Mammary epithelial cell (primary cell): ENCODE measurements at regions not wholly inside any gene's neighbourhood (a gene's known extent, or its start where the extent isn't known, plus 50 kb on each side); places are given as distances from the start of the nearest gene placed in this dataset.

Experiments
- EZH2 ChIP-seq: IDR thresholded peaks from 2 replicates; pipeline ENCODE4 v1.6.1; 2012; ENCODE audit warnings: low read length, inconsistent platforms, borderline replicate concordance
- TF ChIP-seq, protein P1 (sequence below), 2 donors: IDR thresholded peaks in 1 of 2; conservative IDR thresholded peaks in 1 of 2; 2 replicates each; pipeline ENCODE4 v1.5.1; 2011 to 2012; ENCODE audit warnings: inconsistent platforms in 2 of 2, low read length in 2 of 2, mild to moderate bottlenecking in 2 of 2, control low read depth in 1 of 2, low read depth in 1 of 2; ENCODE audit not compliant: insufficient read depth in 1 of 2; ENCODE audit errors: extremely low read depth in 1 of 2

DNA sequence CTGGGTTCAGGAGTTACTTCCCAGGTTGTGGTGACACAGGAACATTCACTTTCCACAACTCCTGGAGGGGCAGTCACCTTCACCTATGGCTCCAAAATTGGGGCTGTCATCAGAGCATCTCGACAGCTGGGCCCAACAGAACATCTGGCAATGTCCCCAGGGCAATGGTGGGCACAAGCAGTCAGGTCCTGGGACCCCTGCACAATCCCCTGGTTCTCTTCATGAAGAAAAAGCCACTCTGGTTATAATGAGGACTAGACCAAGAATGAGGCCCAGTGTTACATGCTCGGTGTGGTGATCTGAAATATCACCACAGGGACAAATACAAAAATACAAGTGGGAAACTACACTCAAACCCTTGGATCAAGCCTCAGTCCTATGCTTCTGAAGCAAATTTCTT, 89.0 kb upstream of the VPREB1 start:
- TF ChIP-seq, protein P1, sequence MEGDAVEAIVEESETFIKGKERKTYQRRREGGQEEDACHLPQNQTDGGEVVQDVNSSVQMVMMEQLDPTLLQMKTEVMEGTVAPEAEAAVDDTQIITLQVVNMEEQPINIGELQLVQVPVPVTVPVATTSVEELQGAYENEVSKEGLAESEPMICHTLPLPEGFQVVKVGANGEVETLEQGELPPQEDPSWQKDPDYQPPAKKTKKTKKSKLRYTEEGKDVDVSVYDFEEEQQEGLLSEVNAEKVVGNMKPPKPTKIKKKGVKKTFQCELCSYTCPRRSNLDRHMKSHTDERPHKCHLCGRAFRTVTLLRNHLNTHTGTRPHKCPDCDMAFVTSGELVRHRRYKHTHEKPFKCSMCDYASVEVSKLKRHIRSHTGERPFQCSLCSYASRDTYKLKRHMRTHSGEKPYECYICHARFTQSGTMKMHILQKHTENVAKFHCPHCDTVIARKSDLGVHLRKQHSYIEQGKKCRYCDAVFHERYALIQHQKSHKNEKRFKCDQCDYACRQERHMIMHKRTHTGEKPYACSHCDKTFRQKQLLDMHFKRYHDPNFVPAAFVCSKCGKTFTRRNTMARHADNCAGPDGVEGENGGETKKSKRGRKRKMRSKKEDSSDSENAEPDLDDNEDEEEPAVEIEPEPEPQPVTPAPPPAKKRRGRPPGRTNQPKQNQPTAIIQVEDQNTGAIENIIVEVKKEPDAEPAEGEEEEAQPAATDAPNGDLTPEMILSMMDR (conservative IDR thresholded peaks at IDR 0.05 in 1 of 2, IDR thresholded peaks at IDR 0.05 in 1 of 2; ENCODE audit: extremely low read depth in 1 of 2, insufficient read depth in 1 of 2, low read depth in 1 of 2, low read length in 2 of 2) = no peak
- TF ChIP-seq EZH2 = no peak
